Muscle layer of duodenum (tissue), 2 donors: ENCODE measurements at regions not wholly inside any gene's neighbourhood (a gene's known extent, or its start where the extent isn't known, plus 50 kb on each side); places are given as distances from the start of the nearest gene placed in this dataset.

Experiments used
- H3K27ac ChIP-seq: one replicate; pipeline ENCODE4 v1.7.0; 2013; ENCODE audit warnings: mild to moderate bottlenecking, low read length
- H3K27me3 ChIP-seq: one replicate; pipeline ENCODE4 v1.7.0; 2013; ENCODE audit warnings: low read depth, mild to moderate bottlenecking, control low read depth, low read length
- H3K36me3 ChIP-seq, 2 donors: one replicate each; pipeline ENCODE4 v1.7.0; 2013; ENCODE audit warnings: low read length in 2 of 2, control low read depth in 1 of 2, mild to moderate bottlenecking in 1 of 2; ENCODE audit not compliant: insufficient read depth in 2 of 2, control insufficient read depth in 1 of 2
- H3K4me1 ChIP-seq, 2 donors: one replicate each; pipeline ENCODE4 v1.7.0; 2013; ENCODE audit warnings: low read length in 2 of 2, mild to moderate bottlenecking in 2 of 2, control low read depth in 1 of 2, moderate library complexity in 1 of 2; ENCODE audit not compliant: insufficient read depth in 2 of 2, control insufficient read depth in 1 of 2
- H3K4me3 ChIP-seq, 2 donors: one replicate each; pipeline ENCODE4 v1.7.0; 2013; ENCODE audit warnings: low read length in 2 of 2, low read depth in 1 of 2, mild to moderate bottlenecking in 1 of 2
- H3K9me3 ChIP-seq, 2 donors: one replicate each; pipeline ENCODE4 v1.7.0; 2013; ENCODE audit warnings: low read length in 2 of 2, control low read depth in 1 of 2, mild to moderate bottlenecking in 1 of 2; ENCODE audit not compliant: control insufficient read depth in 1 of 2
- donor health status: healthy.

DNA sequence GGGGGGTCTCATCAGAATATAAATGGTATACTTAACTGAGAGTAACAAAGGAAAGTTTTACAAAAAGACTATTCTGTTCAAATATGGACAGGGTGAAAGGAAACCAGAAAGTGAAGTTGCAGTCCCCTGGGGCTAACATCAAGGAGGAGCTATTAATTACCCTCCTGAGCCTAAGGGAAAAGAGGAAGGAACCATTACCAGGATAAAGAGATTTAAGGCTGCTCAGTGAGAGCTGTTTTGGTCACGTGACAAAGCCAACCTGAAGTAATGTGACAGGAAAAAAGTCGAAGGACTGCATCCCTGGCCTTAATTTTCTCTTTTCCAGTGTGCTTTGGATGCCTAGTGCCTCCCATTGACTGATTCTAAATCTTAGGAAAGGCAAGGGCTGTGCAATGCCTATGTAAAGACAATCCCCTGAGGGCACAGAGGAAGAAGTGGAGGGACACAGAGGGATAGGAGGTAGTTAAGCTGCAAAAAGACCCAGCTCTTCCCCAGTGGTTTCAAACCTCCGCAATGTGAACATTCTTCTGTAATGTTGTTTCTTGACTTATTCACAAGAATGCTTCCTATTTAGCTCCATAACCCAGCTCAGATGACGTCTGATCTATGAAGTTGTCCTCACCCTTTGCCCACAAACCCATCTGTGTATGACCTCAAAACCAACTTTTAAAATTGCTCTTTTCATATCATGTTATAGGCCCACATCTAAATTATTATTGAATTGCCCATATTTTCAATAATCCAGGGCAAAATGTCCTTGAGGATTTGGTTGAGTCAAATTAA lies 187.7 kb upstream of the DCN start:
- Histone ChIP-seq H3K27ac (no peak overlapping the region), H3K9me3 (no peaks in the 10 kb centered on the region), H3K36me3 (no peaks in the 10 kb centered on the region), H3K27me3 (no peaks in the 10 kb centered on the region), H3K4me3 (no peak overlapping the region), H3K4me1 (no peaks in the 10 kb centered on the region)

DNA sequence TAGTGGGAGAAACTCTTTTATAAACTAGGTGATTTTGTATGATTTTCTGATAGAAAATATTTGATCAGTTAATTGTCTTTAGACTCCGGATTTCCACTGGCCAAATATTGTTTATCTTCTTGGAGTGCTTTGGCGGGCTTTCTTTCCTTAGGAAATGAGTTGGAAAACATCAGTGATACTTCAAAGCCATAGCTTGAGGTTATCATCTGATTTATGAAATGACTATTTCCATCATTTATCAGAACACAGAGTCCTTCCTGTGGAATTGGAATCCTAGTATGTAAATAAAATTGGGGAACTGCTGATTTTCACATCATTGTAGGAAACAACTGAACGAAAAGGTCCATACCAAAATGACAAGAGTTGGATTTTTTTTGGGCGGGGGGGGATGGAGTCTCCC lies 186.0 kb upstream of the DCN start:
- no peaks in the 10 kb centered on the region for H3K36me3 ChIP-seq
- H3K27me3 ChIP-seq = no peaks in the 10 kb centered on the region
- no peaks in the 10 kb centered on the region for H3K4me1 ChIP-seq
- no peaks in the 10 kb centered on the region for H3K9me3 ChIP-seq
- H3K4me3 ChIP-seq = no peak overlapping the region
- no peak overlapping the region for H3K27ac ChIP-seq

DNA sequence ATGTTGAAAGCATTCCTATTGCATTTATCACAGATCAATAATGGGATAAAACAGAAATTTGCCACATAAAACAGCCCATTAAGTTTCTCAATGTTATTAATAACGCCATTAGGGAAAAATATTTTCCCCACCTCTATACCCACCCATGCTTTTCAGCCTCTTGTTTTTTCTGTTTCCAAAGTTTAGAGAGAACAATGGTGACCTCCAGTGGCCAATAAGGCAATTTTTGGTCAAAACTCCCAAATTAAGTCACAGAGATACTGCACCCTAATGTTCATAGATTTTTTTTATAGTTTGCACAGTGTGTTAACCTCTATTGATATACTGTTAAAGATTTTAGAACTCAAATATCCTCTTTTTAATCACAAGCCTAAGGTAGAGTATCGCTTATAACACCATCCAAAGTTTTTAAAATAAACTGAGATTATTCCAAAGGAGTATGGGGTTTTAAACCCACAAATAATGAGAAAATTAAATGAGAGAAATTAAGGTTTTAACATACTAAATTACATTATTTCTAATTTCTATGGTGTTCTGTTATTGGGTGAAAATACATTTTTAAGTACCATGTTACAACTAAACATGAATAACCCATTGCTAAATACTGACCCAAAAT lies 184.7 kb upstream of the DCN start:
- Histone ChIP-seq H3K36me3 (no peaks in the 10 kb centered on the region), H3K27me3 (no peaks in the 10 kb centered on the region)

DNA sequence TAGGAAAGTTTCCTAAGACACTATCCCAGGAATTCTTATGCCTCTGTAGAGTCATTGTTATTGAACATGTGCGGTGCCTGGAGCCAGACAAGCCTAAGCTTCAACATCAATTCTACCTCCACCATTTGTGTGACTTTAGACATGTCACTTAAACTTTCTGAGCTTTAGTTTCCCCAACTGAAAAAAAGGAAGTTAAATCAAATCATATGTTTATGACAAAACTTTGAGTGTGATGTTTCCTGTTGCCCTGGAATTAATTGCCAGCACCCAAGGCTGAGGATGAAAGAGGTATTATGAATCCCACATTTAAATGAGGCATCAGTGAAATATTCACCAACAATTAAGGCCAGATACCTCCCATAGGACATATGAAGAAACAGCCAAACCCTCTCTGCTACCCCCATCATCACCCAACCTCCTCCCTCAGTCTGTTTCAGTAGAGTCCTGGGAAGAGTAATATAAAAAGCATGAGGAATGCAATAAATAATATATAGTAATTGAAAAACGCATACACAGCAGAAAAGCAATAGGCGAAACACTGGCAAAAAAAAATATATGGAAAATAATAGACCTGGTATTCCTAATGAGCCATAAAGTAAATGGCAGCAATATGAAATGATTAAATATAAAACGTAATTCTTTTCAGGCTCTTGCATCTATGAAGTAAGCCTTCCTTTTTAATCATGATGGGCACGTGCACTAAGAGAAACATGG lies 182.0 kb upstream of the DCN start:
- H3K27me3 ChIP-seq = no peaks in the 10 kb centered on the region
- no peak overlapping the region for H3K27ac ChIP-seq
- no peaks in the 10 kb centered on the region for H3K36me3 ChIP-seq
- no peak overlapping the region for H3K4me3 ChIP-seq
- no peaks in the 10 kb centered on the region for H3K9me3 ChIP-seq
- no peaks in the 10 kb centered on the region for H3K4me1 ChIP-seq

More for the DNA sequence above, 184.7 kb upstream of the DCN start:
- Histone ChIP-seq H3K4me1 (no peaks in the 10 kb centered on the region), H3K4me3 (no peak overlapping the region), H3K9me3 (no peaks in the 10 kb centered on the region), H3K27ac (no peak overlapping the region)

DNA sequence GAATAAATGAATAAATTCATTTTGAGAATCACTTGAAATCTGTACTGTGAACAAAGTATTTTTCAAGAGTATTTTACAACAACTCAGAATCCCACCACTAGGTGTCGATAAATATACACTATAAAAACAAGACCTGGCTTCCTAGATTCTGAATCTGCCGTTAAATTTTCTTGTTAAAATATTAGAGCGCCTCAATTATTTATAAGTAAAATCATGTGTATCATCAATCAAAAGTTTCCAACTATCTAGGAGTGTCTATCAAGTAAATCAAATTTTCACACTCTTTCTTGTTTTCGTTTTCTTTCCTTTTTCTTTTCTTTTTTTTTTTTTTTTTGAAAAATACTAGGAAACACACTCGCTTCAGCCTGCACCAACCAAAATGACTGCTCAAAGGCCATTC lies 179.2 kb upstream of the DCN start:
- H3K27me3 ChIP-seq = no peaks in the 10 kb centered on the region
- H3K4me1 ChIP-seq = no peaks in the 10 kb centered on the region
- H3K36me3 ChIP-seq = no peaks in the 10 kb centered on the region
- H3K27ac ChIP-seq = no peak overlapping the region
- H3K4me3 ChIP-seq = no peak overlapping the region
- H3K9me3 ChIP-seq = no peaks in the 10 kb centered on the region

GRCh38 chr12:91357381-91357780 lies 174.8 kb upstream of the DCN start:
- H3K4me3 ChIP-seq = no peak overlapping the region
- no peaks in the 10 kb centered on the region for H3K36me3 ChIP-seq
- no peak overlapping the region for H3K27ac ChIP-seq
- H3K27me3 ChIP-seq = no peaks in the 10 kb centered on the region
- H3K9me3 ChIP-seq = no peaks in the 10 kb centered on the region
- H3K4me1 ChIP-seq = no peaks in the 10 kb centered on the region

GRCh38 chr12:91356405-91356804 lies 173.8 kb upstream of the DCN start:
- Histone ChIP-seq H3K27me3 (no peaks in the 10 kb centered on the region), H3K4me3 (no peak overlapping the region), H3K36me3 (no peaks in the 10 kb centered on the region), H3K27ac (no peak overlapping the region), H3K9me3 (no peaks in the 10 kb centered on the region), H3K4me1 (no peaks in the 10 kb centered on the region)

GRCh38 chr12:91355150-91356006 lies 172.8 kb upstream of the DCN start:
- H3K27ac ChIP-seq = no peak overlapping the region
- H3K9me3 ChIP-seq = no peaks in the 10 kb centered on the region
- no peaks in the 10 kb centered on the region for H3K4me1 ChIP-seq
- no peaks in the 10 kb centered on the region for H3K27me3 ChIP-seq
- H3K4me3 ChIP-seq = no peak overlapping the region
- no peaks in the 10 kb centered on the region for H3K36me3 ChIP-seq

- Histone ChIP-seq H3K27ac (no peak overlapping the region), H3K27me3 (no peaks in the 10 kb centered on the region), H3K4me1 (no peaks in the 10 kb centered on the region), H3K36me3 (no peaks in the 10 kb centered on the region), H3K9me3 (no peaks in the 10 kb centered on the region), H3K4me3 (no peak overlapping the region)
These were observed 170.6 kb upstream of the DCN start for GRCh38 chr12:91353266-91353665.

DNA sequence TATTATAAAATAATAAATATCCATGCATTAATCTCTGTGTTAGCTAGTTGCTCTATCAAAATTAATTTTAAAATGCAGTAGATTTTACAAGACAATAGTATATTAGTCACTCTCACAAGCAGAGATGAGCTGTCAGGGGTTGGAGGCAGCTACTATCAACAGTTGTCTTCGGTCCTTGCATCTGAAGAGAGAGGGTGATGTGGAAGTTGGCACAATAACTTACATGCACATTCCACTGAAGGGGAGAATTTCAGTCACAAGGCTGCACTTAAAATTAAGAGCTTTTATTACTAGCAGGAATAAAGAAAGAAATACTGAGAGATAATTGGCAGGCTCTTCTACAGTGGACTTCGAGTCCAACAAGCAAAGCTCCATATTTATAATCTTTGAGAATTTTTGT lies 166.9 kb upstream of the DCN start:
- H3K27ac ChIP-seq = no peak overlapping the region
- H3K4me1 ChIP-seq = peaks cover 0 to 3% of the 10 kb centered on the region in 2 donors
- no peaks in the 10 kb centered on the region for H3K36me3 ChIP-seq
- no peak overlapping the region for H3K4me3 ChIP-seq
- no peaks in the 10 kb centered on the region for H3K9me3 ChIP-seq
- no peaks in the 10 kb centered on the region for H3K27me3 ChIP-seq
